SK-MEL-5 (cell line): ENCODE measurements at regions not wholly inside any gene's neighbourhood (a gene's known extent, or its start where the extent isn't known, plus 50 kb on each side); places are given as distances from the start of the nearest gene placed in this dataset.
"Not testable (repeated sequence)": the region's sequence is repeated elsewhere in the genome, so short reads cannot be mapped to it uniquely, and the experiment has no call there.

Experiments
- DNase-seq: peaks from one replicate; pipeline ENCODE4 v3.0.0-alpha.2; 2016; ENCODE audit warnings: low read depth, low spot score
- in situ Hi-C: cut with HindIII; loops from 2 replicates; pipeline ENCODE4 v1.10.0; 2016; ENCODE audit warnings: low sequenced_read_pairs, high pct_unique_total_duplicates, low pct_unique_long_range_greater_than_20kb

GRCh38 chr4:64798828-64799227 lies 389.6 kb upstream of the TECRL start:
- in situ Hi-C loops, DNase-seq: not testable (repeated sequence)

DNA sequence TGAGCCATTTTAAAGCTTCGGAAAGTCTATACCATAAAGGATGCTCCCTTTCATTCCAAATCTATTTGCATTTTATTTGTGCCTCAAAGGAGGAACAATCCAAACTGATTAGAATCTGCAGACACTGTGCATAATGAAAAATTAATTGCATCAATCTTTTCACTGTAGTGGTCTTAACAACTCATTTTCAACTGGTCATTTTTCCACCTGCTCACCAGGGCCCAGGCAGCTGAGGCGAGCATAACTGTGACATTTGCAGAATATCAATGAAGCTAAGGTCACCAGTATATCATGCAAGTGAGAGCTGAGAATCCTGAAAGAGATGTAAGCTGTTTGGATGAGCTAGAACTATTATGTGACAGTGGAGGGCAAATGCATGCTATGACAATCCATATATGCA lies 387.3 kb upstream of the TECRL start:
- DNase-seq, result no peak
- in situ Hi-C loops, result no loop called here

- DNase-seq, result no peak
- in situ Hi-C loops, result no loop called here
Measured at GRCh38 chr4:64784125-64784524, 374.9 kb upstream of the TECRL start.

GRCh38 chr4:64781737-64782326 lies 372.6 kb upstream of the TECRL start:
- DNase-seq, result peak; percentile 61
- in situ Hi-C loops, result no loop called here

- no peak for DNase-seq
- in situ Hi-C loops, result no loop called here
Measured at GRCh38 chr4:64780664-64781063, 371.4 kb upstream of the TECRL start.

DNA sequence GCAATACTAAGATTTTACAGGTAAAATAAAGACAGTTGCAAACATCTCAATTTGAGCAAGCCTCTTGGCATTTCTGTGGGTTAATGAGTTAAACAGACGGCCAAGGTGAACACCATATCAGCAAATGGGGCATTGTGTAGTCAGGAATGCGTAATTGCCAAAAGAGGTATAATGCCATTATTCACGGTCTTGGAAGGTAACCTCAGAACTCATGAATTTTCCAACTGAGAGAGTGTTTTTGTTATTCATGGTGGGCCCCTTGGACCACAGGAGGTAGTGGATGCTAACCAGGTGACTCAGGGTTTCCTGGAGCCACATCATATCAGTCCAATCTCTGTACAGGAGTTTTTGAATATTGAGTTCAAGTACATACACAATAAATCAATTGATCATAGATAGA lies 368.0 kb upstream of the TECRL start:
- DNase-seq, result no peak
- in situ Hi-C loops, result no loop called here

DNA sequence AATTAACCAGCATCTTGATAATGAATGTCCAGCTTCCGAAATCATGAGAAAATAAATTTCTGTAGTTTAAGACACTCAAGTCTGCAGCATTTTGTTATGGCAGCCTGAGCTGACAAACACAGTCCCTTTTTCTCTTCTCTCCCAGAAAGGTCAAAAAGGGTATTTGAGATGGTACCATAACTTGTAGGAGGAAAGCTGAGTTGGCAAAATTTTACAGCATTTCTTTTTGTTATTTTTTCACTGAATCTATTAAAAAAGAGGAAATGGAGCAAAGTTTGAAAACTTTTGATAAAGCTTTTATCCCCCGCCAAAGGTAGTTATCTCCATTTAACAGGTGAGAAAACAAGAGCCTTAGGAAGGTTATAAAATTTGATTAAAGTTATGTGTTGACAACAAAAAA lies 367.6 kb upstream of the TECRL start:
- in situ Hi-C loops, result no loop called here
- no peak for DNase-seq

- in situ Hi-C loops, result no loop called here
- DNase-seq, result no peak
Measured at GRCh38 chr4:64774626-64775025, 365.4 kb upstream of the TECRL start.

GRCh38 chr4:64771149-64771548 lies 361.9 kb upstream of the TECRL start:
- in situ Hi-C loops, result no loop called here
- no peak for DNase-seq

DNA sequence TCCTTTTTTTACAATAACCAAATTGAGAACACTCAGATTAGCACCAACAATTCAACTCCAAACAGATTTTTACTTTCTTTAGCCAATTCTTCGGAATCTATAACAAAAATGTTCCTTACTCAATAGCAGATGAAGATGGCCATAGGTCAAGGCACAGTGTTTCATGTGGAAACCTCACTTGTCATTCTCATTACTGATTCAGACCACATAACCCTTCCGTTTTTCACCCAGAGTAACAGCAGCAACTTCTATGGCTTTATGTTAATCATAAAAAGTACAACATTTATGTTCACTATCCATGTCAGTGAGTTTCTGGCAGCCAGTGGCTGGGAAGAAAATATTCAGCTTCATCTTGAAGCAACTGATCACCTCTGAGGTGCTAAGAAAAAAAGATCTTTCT lies 358.3 kb upstream of the TECRL start:
- DNase-seq, result no peak
- in situ Hi-C loops, result no loop called here

- in situ Hi-C loops, result no loop called here
- DNase-seq, result no peak
Measured at GRCh38 chr4:64766565-64766964, 357.3 kb upstream of the TECRL start.

- in situ Hi-C loops, result no loop called here
- peak; percentile 2 for DNase-seq
Measured at GRCh38 chr4:64756016-64756415, 346.8 kb upstream of the TECRL start.

- no peak for DNase-seq
- in situ Hi-C loops, result no loop called here
Measured at GRCh38 chr4:64747919-64748715, 338.9 kb upstream of the TECRL start.

DNA sequence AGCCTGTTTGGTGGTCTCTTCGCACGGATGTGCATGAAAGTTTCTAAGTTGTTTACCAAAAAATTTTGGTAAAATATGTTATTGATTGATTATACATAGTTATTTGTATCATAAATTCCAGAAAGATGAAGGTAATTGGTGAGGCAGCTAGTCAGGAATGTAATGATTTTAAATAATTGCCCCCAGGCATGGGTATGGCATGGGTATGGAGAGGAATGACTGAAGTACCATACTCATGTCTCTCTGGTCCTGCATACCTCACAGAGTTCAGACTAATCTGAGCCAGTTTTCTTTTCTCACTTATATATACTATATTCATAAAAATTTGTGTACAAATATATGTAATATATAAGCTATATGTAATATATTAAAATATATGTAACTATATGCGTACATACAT lies 329.0 kb upstream of the TECRL start:
- in situ Hi-C loops, result no loop called here

DNA sequence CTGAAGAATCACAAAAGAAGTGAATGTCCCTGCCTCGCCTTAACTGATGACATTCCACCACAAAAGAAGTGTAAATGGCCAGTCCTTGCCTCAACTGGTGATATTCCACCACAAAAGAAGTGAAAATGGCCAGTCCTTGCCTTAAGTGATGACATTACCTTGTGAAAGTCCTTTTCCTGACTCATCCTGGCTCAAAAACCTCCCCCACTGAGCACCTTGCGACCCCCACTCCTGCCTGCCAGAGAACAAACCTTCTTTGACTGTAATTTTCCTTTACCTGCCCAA lies 328.5 kb upstream of the TECRL start:
- not testable (repeated sequence) for DNase-seq

More for the DNA sequence above, 329.0 kb upstream of the TECRL start:
- no peak for DNase-seq

GRCh38 chr4:64737026-64737853 lies 328.0 kb upstream of the TECRL start:
- no peak for DNase-seq
- in situ Hi-C loops, result no loop called here

More for the DNA sequence above, 328.5 kb upstream of the TECRL start:
- in situ Hi-C loops, result not testable (repeated sequence)

GRCh38 chr4:64729561-64729960 lies 320.3 kb upstream of the TECRL start:
- in situ Hi-C loops, result no loop called here
- DNase-seq, result no peak

GRCh38 chr4:64727960-64728359 lies 318.7 kb upstream of the TECRL start:
- DNase-seq, result no peak
- in situ Hi-C loops, result no loop called here

- in situ Hi-C loops, DNase-seq: not testable (repeated sequence)
Measured at GRCh38 chr4:64727391-64727790, 318.1 kb upstream of the TECRL start.
